ENCODE measurements at regions not wholly inside any gene's neighbourhood (a gene's known extent, or its start where the extent isn't known, plus 50 kb on each side); places are given as distances from the start of the nearest gene placed in this dataset.

GRCh38 chr15:62933386-62933785 lies 109.2 kb upstream of the TPM1 start:
- no peak for TF ChIP-seq CTCF (IDR thresholded peaks at IDR 0.05; ENCODE audit: unreplicated experiment)
- Mint-ChIP-seq H3K4me1 (ENCODE audit: low read depth, unreplicated experiment) (peaks cover 44% of the 10 kb centered on the region), H3K4me3 (ENCODE audit: low read depth, unreplicated experiment) (no peak overlapping the region), H3K27me3 (ENCODE audit: unreplicated experiment) (no peaks in the 10 kb centered on the region), H3K9me3 (ENCODE audit: low read depth, unreplicated experiment) (no peaks in the 10 kb centered on the region), H3K27ac (ENCODE audit: unreplicated experiment) (no peak overlapping the region), H3K36me3 (ENCODE audit: insufficient read depth, unreplicated experiment) (no peaks in the 10 kb centered on the region)
- BruUV-seq (replicated peaks): no TSS peak
- intact Hi-C loops (cut with micrococcal nuclease; ENCODE audit: unreplicated experiment): no loop called here
- no peak for DNase-seq
- CTCF ChIA-PET: interaction anchor here (0.7 kb wide), 1 partner anchor 34 kb away, joined by 3 read pairs; no protein-coding TSS in a partner anchor

- no TSS peak for BruUV-seq (replicated peaks)
These were observed 108.1 kb upstream of the TPM1 start for GRCh38 chr15:62934236-62934971.

GRCh38 chr15:62935300-62936081 lies 107.1 kb upstream of the TPM1 start:
- H3K9me3 Mint-ChIP-seq (ENCODE audit: low read depth, unreplicated experiment): no peaks in the 10 kb centered on the region
- H3K4me1 Mint-ChIP-seq (ENCODE audit: low read depth, unreplicated experiment): peaks cover 44% of the 10 kb centered on the region
- H3K27me3 Mint-ChIP-seq (ENCODE audit: unreplicated experiment): no peaks in the 10 kb centered on the region
- no peak for TF ChIP-seq CTCF (IDR thresholded peaks at IDR 0.05; ENCODE audit: unreplicated experiment)
- no TSS peak for BruUV-seq (replicated peaks)
- CTCF ChIA-PET: no interaction called here
- H3K36me3 Mint-ChIP-seq (ENCODE audit: insufficient read depth, unreplicated experiment): no peaks in the 10 kb centered on the region
- H3K4me3 Mint-ChIP-seq (ENCODE audit: low read depth, unreplicated experiment): peak overlapping the region; percentile 18
- intact Hi-C loops (cut with micrococcal nuclease; ENCODE audit: unreplicated experiment): loop anchor here (5.0 kb wide), 1 partner anchor 38 kb away; no protein-coding TSS in a partner anchor
- DNase-seq: peak; percentile 18
- H3K27ac Mint-ChIP-seq (ENCODE audit: unreplicated experiment): peak overlapping the region; percentile 75

More at GRCh38 chr15:62934236-62934971, 108.1 kb upstream of the TPM1 start:
- H3K4me1 Mint-ChIP-seq (ENCODE audit: low read depth, unreplicated experiment): peaks cover 44% of the 10 kb centered on the region
- DNase-seq: no peak
- no peaks in the 10 kb centered on the region for H3K27me3 Mint-ChIP-seq (ENCODE audit: unreplicated experiment)
- H3K27ac Mint-ChIP-seq (ENCODE audit: unreplicated experiment): no peak overlapping the region
- intact Hi-C loops (cut with micrococcal nuclease; ENCODE audit: unreplicated experiment): no loop called here
- CTCF ChIA-PET: no interaction called here
- no peaks in the 10 kb centered on the region for H3K9me3 Mint-ChIP-seq (ENCODE audit: low read depth, unreplicated experiment)
- H3K4me3 Mint-ChIP-seq (ENCODE audit: low read depth, unreplicated experiment): no peak overlapping the region
- no peaks in the 10 kb centered on the region for H3K36me3 Mint-ChIP-seq (ENCODE audit: insufficient read depth, unreplicated experiment)
- TF ChIP-seq CTCF (IDR thresholded peaks at IDR 0.05; ENCODE audit: unreplicated experiment): no peak

GRCh38 chr15:62938825-62939224 lies 103.7 kb upstream of the TPM1 start:
- H3K27ac Mint-ChIP-seq (ENCODE audit: unreplicated experiment): no peak overlapping the region
- CTCF ChIA-PET: interaction anchor here (0.6 kb wide), 1 partner anchor 42 kb away, joined by 5 read pairs; no protein-coding TSS in a partner anchor
- DNase-seq: no peak
- H3K9me3 Mint-ChIP-seq (ENCODE audit: low read depth, unreplicated experiment): no peaks in the 10 kb centered on the region
- peaks cover 59% of the 10 kb centered on the region for H3K4me1 Mint-ChIP-seq (ENCODE audit: low read depth, unreplicated experiment)
- no peaks in the 10 kb centered on the region for H3K27me3 Mint-ChIP-seq (ENCODE audit: unreplicated experiment)
- intact Hi-C loops (cut with micrococcal nuclease; ENCODE audit: unreplicated experiment): loop anchor here (5.0 kb wide), 1 partner anchor 42 kb away; no protein-coding TSS in a partner anchor
- H3K36me3 Mint-ChIP-seq (ENCODE audit: insufficient read depth, unreplicated experiment): no peaks in the 10 kb centered on the region
- no TSS peak for BruUV-seq (replicated peaks)
- no peak for TF ChIP-seq CTCF (IDR thresholded peaks at IDR 0.05; ENCODE audit: unreplicated experiment)
- H3K4me3 Mint-ChIP-seq (ENCODE audit: low read depth, unreplicated experiment): no peak overlapping the region

All from Calu3 (cell line).